Panc1 (cell line): ENCODE measurements at regions not wholly inside any gene's neighbourhood (a gene's known extent, or its start where the extent isn't known, plus 50 kb on each side); places are given as distances from the start of the nearest gene placed in this dataset.

Experiments used
- ATAC-seq: fragments of 200-7000 bp; cut with Tn5 transposase; 2 replicates; pipeline ENCODE4 v1.9.1; 2020; ENCODE audit warnings: mild to moderate bottlenecking, moderate library complexity
- BruUV-seq: library from RNA; stranded (reverse); fragments of 400-500 nt; replicated peaks from 2 replicates; lab custom pipeline; 2021; lab: Mats Ljungman, UMichigan
- CTCF ChIA-PET: fragments of 300-600 bp; sonication (Branson Sonifier 250); formaldehyde crosslinking; loops from one replicate; lab custom pipeline; 2022; ENCODE audit warnings: antibody characterized with exemption; lab: Charles Lee
- POLR2A ChIA-PET: fragments of 300-600 bp; sonication (Branson Sonifier 250); formaldehyde crosslinking; loops from one replicate; lab custom pipeline; 2022; ENCODE audit warnings: antibody characterized with exemption; lab: Charles Lee
- DNase-seq: peaks from one replicate; pipeline ENCODE4 v3.0.0-alpha.2; 2010; ENCODE audit warnings: low read depth, low spot score
- H3K27ac ChIP-seq: 2 replicates; pipeline ENCODE4 v1.5.1; 2011; ENCODE audit warnings: mild to moderate bottlenecking, low read length, inconsistent platforms
- H3K27me3 ChIP-seq: fragments of 200-500 bp; sonication (Bioruptor generic); 2 replicates; pipeline ENCODE4 v1.6.0; 2014; ENCODE audit warnings: low read length, inconsistent platforms; ENCODE audit not compliant: control insufficient read depth, insufficient read depth
- H3K36me3 ChIP-seq: fragments of 200-500 bp; sonication (Bioruptor generic); 2 replicates; pipeline ENCODE4 v1.5.1; 2014; ENCODE audit warnings: inconsistent platforms, mild to moderate bottlenecking, low read length, moderate library complexity; ENCODE audit not compliant: control insufficient read depth, insufficient read depth
- H3K4me1 ChIP-seq: 2 replicates; pipeline ENCODE4 v1.5.1; 2011; ENCODE audit warnings: inconsistent platforms, mild to moderate bottlenecking, low read length, moderate library complexity; ENCODE audit not compliant: control insufficient read depth, insufficient read depth
- H3K4me3 ChIP-seq, 2 experiments: 2 replicates each; pipeline ENCODE4 v1.5.1; 2011 to 2012; ENCODE audit warnings: low read depth in 2 of 2, low read length in 2 of 2, mild to moderate bottlenecking in 2 of 2, inconsistent platforms in 1 of 2, moderate library complexity in 1 of 2
- H3K9me3 ChIP-seq: fragments of 200-500 bp; sonication (Bioruptor generic); 2 replicates; pipeline ENCODE4 v1.5.1; 2014; ENCODE audit warnings: low read depth, mild to moderate bottlenecking, inconsistent platforms, low read length, moderate library complexity; ENCODE audit not compliant: control insufficient read depth, insufficient read depth
- CTCF ChIP-seq: fragments of 450-650 bp; IDR thresholded peaks from 2 replicates; pipeline ENCODE4 v1.5.1; 2017; ENCODE audit warnings: mild to moderate bottlenecking
- POLR2AphosphoS5 ChIP-seq: IDR thresholded peaks from 2 replicates; pipeline ENCODE4 v1.6.1; 2012; ENCODE audit warnings: mild to moderate bottlenecking, low read depth, low read length, moderate library complexity
- REST ChIP-seq, 2 experiments: IDR thresholded peaks; 2 replicates each; pipeline ENCODE4 v1.6.1; 2011 to 2012; ENCODE audit warnings: low read depth in 2 of 2, control low read depth in 1 of 2, low read length in 1 of 2, mild to moderate bottlenecking in 1 of 2, moderate library complexity in 1 of 2; ENCODE audit not compliant: insufficient read depth in 1 of 2
- SIN3A ChIP-seq: IDR thresholded peaks from 2 replicates; pipeline ENCODE4 v1.6.1; 2012; ENCODE audit warnings: low read depth, mild to moderate bottlenecking, low read length, moderate library complexity, borderline replicate concordance; ENCODE audit not compliant: insufficient read depth
- TCF7L2 ChIP-seq: IDR thresholded peaks from 2 replicates; pipeline ENCODE4 v1.6.1; 2011; ENCODE audit warnings: mild to moderate bottlenecking, low read depth, low read length, inconsistent platforms
- in situ Hi-C: cut with HindIII; loops from 2 replicates; pipeline ENCODE4 v1.10.0; 2016; ENCODE audit warnings: low sequenced_read_pairs, low pct_unique_long_range_greater_than_20kb
- intact Hi-C: fragments of 100-400 bp; cut with micrococcal nuclease; formaldehyde crosslinking; loops from one replicate; pipeline ENCODE4 v1.10.0; 2022; ENCODE audit not compliant: unreplicated experiment

GRCh38 chr9:73239570-73240265 is 88.1 kb downstream of the ANXA1 start:
- intact Hi-C loops (no loop called here), in situ Hi-C loops (no loop called here)
- ChIA-PET CTCF (no interaction called here), POLR2A (no interaction called here)
- DNase-seq (no peak), ATAC-seq (no peak)
- Histone ChIP-seq H3K27ac (no peak overlapping the region), H3K4me1 (no peaks in the 10 kb centered on the region), H3K4me3 (no peak overlapping the region), H3K36me3 (no peaks in the 10 kb centered on the region), H3K9me3 (no peaks in the 10 kb centered on the region), H3K27me3 (no peaks in the 10 kb centered on the region)
- no TSS peak for BruUV-seq
- TF ChIP-seq SIN3A = no peak
- TF ChIP-seq TCF7L2 = no peak
- no peak for TF ChIP-seq REST (IDR thresholded peaks at IDR 0.05; ENCODE audit: insufficient read depth in 1 of 2, low read depth in 2 of 2, low read length in 1 of 2)
- TF ChIP-seq CTCF = no peak
- TF ChIP-seq POLR2AphosphoS5 = no peak

DNA sequence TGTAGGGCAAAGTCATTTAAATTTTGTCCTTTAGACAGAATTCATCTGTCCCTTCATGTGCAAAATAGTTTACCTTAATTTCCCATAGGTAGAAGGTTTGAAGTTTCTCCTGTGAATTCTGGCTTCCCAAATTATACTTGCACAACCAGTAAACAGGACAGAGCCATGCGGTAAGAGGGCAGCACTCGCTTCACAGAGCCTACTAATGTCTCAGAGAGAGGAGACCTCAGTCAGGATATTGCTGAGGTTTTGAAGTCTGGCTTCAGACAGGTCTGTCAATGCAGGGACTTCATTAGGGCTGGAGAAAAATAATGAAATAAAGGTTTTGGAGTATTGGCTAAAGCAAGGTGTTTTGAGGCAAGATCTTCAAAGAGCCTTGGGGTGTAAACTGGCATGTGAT is 91.4 kb downstream of the ANXA1 start:
- no peaks in the 10 kb centered on the region for H3K9me3 ChIP-seq
- H3K4me1 ChIP-seq = no peaks in the 10 kb centered on the region
- in situ Hi-C loops (no loop called here), intact Hi-C loops (no loop called here)
- no TSS peak for BruUV-seq
- TF ChIP-seq TCF7L2 = no peak
- no peak for TF ChIP-seq POLR2AphosphoS5
- ChIA-PET CTCF (no interaction called here), POLR2A (no interaction called here)
- no peaks in the 10 kb centered on the region for H3K36me3 ChIP-seq
- no peak overlapping the region for H3K4me3 ChIP-seq
- H3K27me3 ChIP-seq = no peaks in the 10 kb centered on the region
- no peak for DNase-seq
- ATAC-seq = no peak
- H3K27ac ChIP-seq = no peak overlapping the region

DNA sequence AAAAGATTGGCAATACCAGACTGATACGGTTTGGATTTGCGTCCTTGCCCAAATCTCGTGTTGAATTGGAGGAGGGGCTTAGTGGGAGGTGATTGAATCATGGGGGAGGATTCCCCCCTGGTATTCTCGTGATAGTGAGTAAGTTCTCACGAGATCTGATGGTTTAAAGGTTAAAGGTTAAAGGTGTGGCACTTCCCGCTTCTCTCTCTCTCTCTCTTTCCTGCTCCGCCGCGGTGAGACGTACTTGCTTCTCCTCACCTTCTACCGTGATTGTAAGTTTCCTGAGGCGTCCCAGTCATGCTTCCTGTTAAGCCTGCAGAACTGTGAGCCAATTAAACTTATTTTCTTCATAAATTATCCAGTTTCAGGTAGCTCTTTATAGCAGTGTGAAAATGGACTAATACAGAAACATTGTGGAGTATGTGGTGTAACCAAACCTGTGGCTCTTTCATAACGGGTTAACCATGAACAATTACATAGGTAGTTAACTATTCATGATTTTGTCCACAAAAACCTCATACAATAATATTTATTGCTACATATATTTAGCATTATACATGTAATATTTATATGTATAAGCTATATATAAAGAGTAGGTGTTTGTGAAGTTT is 107.5 kb downstream of the ANXA1 start:
- ChIA-PET CTCF (interaction anchor here (0.6 kb wide), 1 partner anchor 28 kb away, joined by 3 read pairs; no protein-coding TSS in a partner anchor), POLR2A (no interaction called here)
- no TSS peak for BruUV-seq
- Histone ChIP-seq H3K27me3 (no peaks in the 10 kb centered on the region), H3K9me3 (no peaks in the 10 kb centered on the region), H3K36me3 (no peaks in the 10 kb centered on the region), H3K27ac (no peak overlapping the region), H3K4me1 (no peaks in the 10 kb centered on the region), H3K4me3 (no peak overlapping the region)
- intact Hi-C loops (no loop called here), in situ Hi-C loops (no loop called here)
- TF ChIP-seq REST (IDR thresholded peaks at IDR 0.05; ENCODE audit: insufficient read depth in 1 of 2, low read depth in 2 of 2, low read length in 1 of 2) (no peak), SIN3A (no peak), TCF7L2 (no peak), CTCF (no peak), POLR2AphosphoS5 (no peak)
- DNase-seq = no peak
- no peak for ATAC-seq
